OCI-M2 (cell line): ENCODE measurements at regions not wholly inside any gene's neighbourhood (a gene's known extent, or its start where the extent isn't known, plus 50 kb on each side); places are given as distances from the start of the nearest gene placed in this dataset.
"Not testable (repeated sequence)": the region's sequence is repeated elsewhere in the genome, so short reads cannot be mapped to it uniquely, and the experiment has no call there.

Source experiments
- DNase-seq: peaks from one replicate; lab custom pipeline; 2025; ENCODE audit not compliant: unreplicated experiment; lab: John Stamatoyannopoulos, UW

DNA sequence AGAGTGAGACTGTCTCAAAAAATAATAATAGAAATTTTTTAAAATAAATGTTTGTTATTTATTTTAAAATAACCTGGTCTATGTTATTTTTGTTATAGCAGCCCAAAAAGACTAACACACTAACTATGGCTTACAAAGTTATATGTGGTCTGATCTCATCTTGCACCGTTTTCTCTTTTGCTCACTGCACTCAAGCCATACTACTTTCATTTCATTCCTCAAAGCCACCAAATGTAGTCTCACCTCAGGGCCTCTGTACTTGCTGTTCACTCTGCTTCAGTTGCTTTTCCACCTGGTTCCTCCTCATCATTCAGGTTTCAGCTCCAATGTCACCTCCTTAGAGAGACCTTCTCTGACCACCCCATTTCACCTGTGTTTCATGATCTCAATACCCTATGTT is 55.2 kb upstream of the MDM1 start:
- DNase-seq = no peak

DNA sequence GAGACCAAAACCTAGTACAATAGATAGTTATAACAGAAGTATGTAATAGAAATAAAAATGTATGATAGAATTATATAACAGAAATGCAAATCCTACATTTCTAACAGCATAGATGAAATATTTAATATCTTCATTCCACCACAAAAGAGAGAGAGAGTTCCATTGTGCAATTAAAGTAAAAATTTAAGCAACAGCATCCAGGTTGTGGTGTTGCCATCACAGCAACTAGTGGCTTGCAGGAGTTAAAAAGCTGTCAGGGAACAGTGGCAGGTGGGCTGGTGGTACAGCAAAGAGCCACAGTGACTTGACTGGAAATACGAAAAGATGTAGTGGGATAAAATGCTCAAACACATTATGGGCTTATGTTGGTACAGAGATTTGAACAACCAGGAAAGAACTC is 57.1 kb upstream of the MDM1 start:
- DNase-seq = no peak

DNA sequence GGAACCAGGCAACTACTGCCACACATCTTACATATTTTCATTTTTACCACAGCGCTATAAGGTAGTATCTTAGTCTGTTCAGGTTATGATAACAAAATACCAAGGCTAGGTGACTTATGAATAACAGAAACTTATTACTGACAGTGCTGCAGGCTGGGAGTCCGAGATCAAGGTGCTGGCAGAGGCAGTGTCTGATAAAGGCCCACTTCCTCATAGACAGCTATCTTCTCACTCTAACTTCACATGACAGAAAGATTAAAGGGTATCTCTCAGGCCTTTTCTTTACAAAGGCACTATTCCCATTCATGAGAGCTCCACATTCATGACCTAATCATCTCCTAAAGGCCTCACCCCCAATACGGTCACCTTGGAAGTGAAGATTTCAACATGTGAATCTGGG is 59.8 kb upstream of the MDM1 start:
- DNase-seq = peak; percentile 63

DNA sequence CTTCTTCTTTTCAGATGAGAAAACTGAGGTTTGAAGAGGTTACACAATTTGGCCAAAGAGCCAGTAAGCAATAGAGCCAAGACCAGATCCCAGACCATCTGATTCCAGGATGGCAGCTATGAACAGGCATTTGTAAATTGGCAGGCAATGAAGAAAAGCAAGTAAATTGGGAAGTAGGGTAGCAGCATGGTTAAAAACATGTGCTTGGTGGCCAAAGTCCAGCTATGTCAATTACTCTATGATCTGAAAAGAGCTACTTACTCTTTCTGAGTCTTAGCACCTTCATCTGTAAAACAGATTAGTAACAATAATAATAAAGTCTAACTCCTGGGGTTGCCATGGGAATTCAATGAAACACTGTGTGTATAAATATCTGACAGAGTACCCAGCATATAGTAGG is 60.2 kb upstream of the MDM1 start:
- no peak for DNase-seq

DNA sequence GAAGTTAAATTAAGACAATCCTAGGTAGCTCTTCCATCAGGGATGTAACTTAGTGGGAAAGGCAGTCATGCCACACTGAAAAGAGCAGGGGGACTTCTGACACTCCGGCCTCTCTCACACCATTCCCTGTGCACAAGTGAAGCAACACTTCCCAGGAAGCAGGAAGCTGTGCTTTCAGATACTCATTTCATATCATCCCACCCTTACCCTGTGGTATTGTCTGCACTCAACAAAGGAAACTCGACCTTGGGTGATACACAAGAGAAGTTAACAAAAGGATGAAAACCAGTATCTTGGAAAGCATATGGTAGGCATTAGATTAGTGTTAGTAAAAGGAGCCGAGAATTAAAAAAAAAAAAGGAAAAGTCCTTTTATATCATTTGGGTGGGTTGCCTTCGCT is 61.3 kb upstream of the MDM1 start:
- DNase-seq = no peak

GRCh38 chr12:68397566-68398158 is 65.5 kb upstream of the MDM1 start:
- no peak for DNase-seq

DNA sequence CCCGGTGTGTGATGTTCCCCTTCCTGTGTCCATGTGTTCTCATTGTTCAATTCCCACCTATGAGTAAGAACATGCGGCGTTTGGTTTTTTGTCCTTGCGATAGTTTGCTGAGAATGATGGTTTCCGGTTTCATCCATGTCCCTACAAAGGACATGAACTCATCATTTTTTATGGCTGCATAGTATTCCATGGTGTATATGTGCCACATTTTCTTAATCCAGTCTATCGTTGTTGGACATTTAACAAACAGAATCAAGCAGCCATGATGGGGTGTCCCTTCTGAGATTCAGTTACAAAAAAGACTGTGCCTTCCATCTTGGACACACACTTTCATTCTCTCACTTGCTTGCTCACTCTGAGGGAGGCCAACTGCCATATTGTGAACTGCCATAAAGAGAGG is 66.5 kb upstream of the MDM1 start:
- not testable (repeated sequence) for DNase-seq

GRCh38 chr12:68400226-68400829 is 68.2 kb upstream of the MDM1 start:
- no peak for DNase-seq

- no peak for DNase-seq
These were observed 70.3 kb upstream of the MDM1 start for GRCh38 chr12:68402422-68402821.

DNA sequence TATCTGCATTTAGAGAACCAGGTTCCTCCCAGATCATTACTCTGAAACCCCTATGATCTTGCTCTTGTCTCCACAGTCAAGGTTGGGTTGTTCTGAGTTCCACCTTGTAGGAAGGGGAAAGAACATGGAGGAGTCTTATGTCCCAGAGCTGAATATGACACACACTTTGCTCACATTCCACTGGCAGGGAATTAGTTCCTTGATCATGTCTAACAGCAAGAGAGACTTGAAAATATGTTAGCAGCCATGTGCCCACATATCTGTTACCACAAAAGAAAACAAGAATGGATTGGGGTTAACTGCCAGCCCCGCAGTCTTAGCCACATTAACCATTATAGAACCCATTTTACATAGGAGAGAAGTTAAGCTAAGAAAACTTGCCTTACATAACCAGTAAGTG is 71.1 kb upstream of the MDM1 start:
- DNase-seq = no peak

DNA sequence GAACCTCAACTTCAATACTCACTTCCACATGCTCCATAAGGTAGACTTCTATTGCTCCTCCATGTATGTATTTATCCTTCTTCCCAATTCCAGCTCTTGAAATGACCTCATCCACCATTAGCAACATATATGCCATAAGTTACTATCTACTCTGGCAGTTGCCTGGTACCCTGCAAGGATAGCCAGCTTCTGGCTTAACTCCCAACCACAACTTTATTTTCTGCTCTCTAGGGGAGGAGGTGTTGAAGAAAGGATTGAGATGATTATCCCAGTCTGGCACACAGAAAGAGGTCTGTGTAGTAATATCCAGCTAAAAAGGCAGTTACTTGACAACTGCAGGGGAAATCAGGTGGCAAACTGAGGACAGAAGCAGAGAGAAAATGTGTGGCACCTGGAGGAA is 71.5 kb upstream of the MDM1 start:
- DNase-seq = no peak

- no peak for DNase-seq
These were observed 73.2 kb upstream of the MDM1 start for GRCh38 chr12:68405343-68405781.

GRCh38 chr12:68406134-68406576 is 74.0 kb upstream of the MDM1 start:
- no peak for DNase-seq

- no peak for DNase-seq
These were observed 74.7 kb upstream of the MDM1 start for GRCh38 chr12:68406911-68407310.

DNA sequence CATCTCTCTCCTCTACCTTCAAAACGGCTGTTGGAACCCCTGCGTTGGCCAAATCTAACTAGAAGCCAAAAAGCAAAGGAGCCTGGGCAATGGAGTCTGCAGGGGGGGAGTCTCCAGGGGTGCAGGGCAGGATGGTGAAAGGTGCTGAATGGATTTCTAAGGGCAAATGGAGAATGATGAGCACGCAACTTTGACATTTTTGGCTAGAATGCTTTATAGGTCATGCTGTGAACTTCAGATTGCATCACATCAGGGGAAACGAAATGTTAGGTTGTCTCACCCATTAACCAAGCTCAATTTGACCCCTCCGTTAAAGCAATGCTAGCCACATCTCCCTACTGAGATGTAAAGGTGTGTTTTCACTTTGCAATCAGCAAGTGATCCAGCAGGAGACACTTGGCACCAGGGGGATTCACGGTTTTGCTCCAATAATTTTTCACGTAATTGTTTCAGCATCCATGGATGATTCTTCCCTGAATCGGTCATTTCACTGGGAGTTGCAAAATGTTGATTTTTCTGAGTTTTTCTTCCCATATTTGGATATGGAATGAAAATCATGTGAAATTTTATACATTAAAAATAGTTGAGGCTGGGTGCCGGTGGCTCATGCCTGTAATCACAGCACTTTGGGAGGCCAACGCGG is 78.0 kb upstream of the MDM1 start:
- no peak for DNase-seq

DNA sequence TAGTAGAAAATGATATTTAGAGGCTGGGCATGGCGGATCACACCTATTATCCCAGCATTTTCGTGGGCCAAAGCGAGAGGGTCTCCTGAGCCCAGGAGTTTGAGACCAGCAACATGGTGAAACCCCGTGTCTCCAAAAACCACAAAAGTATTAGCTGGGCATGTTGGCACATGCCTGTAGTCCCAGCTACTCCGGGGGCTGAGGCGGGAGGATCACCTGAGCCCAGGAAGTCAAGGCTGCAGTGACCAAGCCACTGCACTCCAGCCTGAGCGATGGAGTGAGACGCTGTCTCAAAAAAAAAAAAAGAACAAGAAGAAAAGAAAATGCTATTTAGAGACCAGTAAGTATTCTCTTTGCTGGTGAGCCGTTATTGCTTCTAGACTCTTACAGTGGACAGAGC is 79.2 kb upstream of the MDM1 start:
- no peak for DNase-seq

DNA sequence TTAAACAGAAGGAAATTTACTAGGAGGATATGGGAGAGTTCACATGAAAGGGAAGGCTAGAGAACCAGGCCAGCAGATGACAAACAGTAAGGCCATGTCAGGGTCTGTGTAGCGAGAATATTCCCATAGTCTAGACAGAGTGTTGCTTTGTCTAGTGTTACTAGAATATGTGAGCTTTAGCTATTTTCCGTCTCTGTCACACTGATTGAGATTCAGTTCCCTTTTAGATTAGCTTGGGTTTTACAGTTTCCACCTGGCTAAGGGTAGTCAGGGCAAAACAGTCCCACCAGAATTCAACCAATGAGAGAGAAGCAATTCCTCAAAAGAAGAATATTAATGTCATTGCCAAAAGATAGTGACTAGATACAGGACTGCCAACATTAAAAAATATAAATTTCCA is 82.8 kb upstream of the MDM1 start:
- DNase-seq = no peak

- DNase-seq = no peak
These were observed 84.2 kb upstream of the MDM1 start for GRCh38 chr12:68416350-68416749.

DNA sequence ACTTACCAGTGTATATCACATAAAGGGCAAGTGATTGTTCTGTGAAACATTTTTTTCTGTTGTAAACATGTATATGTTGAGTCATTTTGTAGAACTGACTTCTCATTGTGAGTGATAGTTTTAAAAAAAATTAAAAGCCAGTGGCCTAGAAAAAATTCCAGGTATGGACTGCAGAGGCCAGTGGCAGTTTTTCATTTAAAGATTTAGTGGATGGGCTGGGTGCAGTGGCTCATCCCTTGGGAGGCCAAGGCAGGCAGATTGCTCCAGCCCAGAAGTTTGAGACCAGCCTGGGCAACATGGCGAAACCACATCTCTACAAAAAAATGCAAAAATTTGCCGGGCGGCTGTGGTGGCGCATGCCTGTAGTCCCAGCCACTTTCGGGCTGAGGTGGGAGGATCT is 84.7 kb upstream of the MDM1 start:
- DNase-seq = no peak

GRCh38 chr12:68418137-68418460 is 85.9 kb upstream of the MDM1 start:
- DNase-seq = no peak

GRCh38 chr12:68420225-68421010 is 88.3 kb upstream of the MDM1 start:
- no peak for DNase-seq

DNA sequence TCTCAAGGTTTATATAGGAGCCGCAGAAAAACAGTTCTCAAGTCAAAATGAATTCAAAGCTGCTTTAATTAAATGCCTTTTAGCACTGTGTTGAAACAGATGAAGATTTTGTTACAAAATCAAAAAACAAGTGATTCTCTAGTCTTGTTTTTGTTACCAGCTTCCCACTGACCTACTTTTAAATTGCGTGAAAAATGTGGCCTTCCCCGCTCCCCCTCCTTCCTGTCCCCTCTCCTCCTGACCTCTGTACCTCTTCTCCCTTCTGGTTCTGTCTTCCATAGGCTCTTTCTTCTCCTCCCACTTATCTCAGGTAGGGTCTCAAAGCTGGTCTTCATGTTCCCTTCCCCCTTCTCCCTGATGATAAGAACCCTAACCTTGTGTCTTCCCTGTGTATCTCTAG is 90.0 kb upstream of the MDM1 start:
- no peak for DNase-seq
